ENCODE measurements at regions not wholly inside any gene's neighbourhood (a gene's known extent, or its start where the extent isn't known, plus 50 kb on each side); places are given as distances from the start of the nearest gene placed in this dataset.

- no TSS peak for BruUV-seq (replicated peaks)
- in situ Hi-C loops (cut with HindIII; ENCODE audit: low pct_unique_long_range_greater_than_20kb, low sequenced_read_pairs), result no loop called here
- intact Hi-C loops (cut with micrococcal nuclease; ENCODE audit: unreplicated experiment), result no loop called here
These were observed 753.3 kb upstream of the ZNF608 start for GRCh38 chr5:125499636-125500332.

GRCh38 chr5:125501396-125501795, 755.0 kb upstream of the ZNF608 start:
- no peak for ATAC-seq
- intact Hi-C loops (cut with micrococcal nuclease; ENCODE audit: unreplicated experiment), result no loop called here

More at GRCh38 chr5:125499636-125500332, 753.3 kb upstream of the ZNF608 start:
- Histone ChIP-seq H3K27ac (ENCODE audit: low read length) (peak overlapping the region; percentile 35; the same call in 1 of the 2 replicates), H3K36me3 (ENCODE audit: control insufficient read depth, insufficient read depth, low read length) (no peaks in the 10 kb centered on the region), H3K27me3 (ENCODE audit: control insufficient read depth, insufficient read depth, low read length) (no peaks in the 10 kb centered on the region), H3K4me1 (ENCODE audit: control insufficient read depth, insufficient read depth, low read length) (peaks cover 6% of the 10 kb centered on the region), H3K4me3 (ENCODE audit: low read depth in 2 of 2, low read length in 2 of 2) (no peak overlapping the region), H3K9me3 (ENCODE audit: control insufficient read depth, insufficient read depth, low read depth, low read length) (peaks cover 2% of the 10 kb centered on the region; the same call in 1 of the 2 replicates)
- DNase-seq (ENCODE audit: low read depth, low spot score), result no peak
- TF ChIP-seq POLR2AphosphoS5 (IDR thresholded peaks at IDR 0.05; ENCODE audit: low read depth, low read length), result no peak
- TF ChIP-seq REST (IDR thresholded peaks at IDR 0.05; ENCODE audit: insufficient read depth in 1 of 2, low read depth in 2 of 2, low read length in 1 of 2), result no peak
- no peak for TF ChIP-seq TCF7L2 (IDR thresholded peaks at IDR 0.05; ENCODE audit: low read depth, low read length)
- TF ChIP-seq SIN3A (IDR thresholded peaks at IDR 0.05; ENCODE audit: borderline replicate concordance, insufficient read depth, low read depth, low read length), result no peak
- no peak for TF ChIP-seq CTCF (IDR thresholded peaks at IDR 0.05)
- CTCF ChIA-PET, result no interaction called here
- POLR2A ChIA-PET, result no interaction called here
- ATAC-seq, result no peak

More at GRCh38 chr5:125501396-125501795, 755.0 kb upstream of the ZNF608 start:
- Histone ChIP-seq H3K9me3 (ENCODE audit: control insufficient read depth, insufficient read depth, low read depth, low read length) (no peaks in the 10 kb centered on the region), H3K36me3 (ENCODE audit: control insufficient read depth, insufficient read depth, low read length) (no peaks in the 10 kb centered on the region), H3K4me1 (ENCODE audit: control insufficient read depth, insufficient read depth, low read length) (peaks cover 6% of the 10 kb centered on the region), H3K27ac (ENCODE audit: low read length) (peak overlapping the region; percentile 31; the same call in 1 of the 2 replicates), H3K27me3 (ENCODE audit: control insufficient read depth, insufficient read depth, low read length) (no peaks in the 10 kb centered on the region), H3K4me3 (ENCODE audit: low read depth in 2 of 2, low read length in 2 of 2) (no peak overlapping the region)
- ChIA-PET POLR2A (no interaction called here), CTCF (interaction anchor here (0.6 kb wide), 1 partner anchor 688 kb away, joined by 4 read pairs; no protein-coding TSS in a partner anchor)
- BruUV-seq (replicated peaks), result no TSS peak
- TF ChIP-seq TCF7L2 (IDR thresholded peaks at IDR 0.05; ENCODE audit: low read depth, low read length) (no peak), POLR2AphosphoS5 (IDR thresholded peaks at IDR 0.05; ENCODE audit: low read depth, low read length) (no peak), SIN3A (IDR thresholded peaks at IDR 0.05; ENCODE audit: borderline replicate concordance, insufficient read depth, low read depth, low read length) (no peak), REST (IDR thresholded peaks at IDR 0.05; ENCODE audit: insufficient read depth in 1 of 2, low read depth in 2 of 2, low read length in 1 of 2) (no peak), CTCF (IDR thresholded peaks at IDR 0.05) (no peak)
- DNase-seq (ENCODE audit: low read depth, low spot score), result no peak
- in situ Hi-C loops (cut with HindIII; ENCODE audit: low pct_unique_long_range_greater_than_20kb, low sequenced_read_pairs), result no loop called here
